Testis (tissue), 2 donors: ENCODE measurements at regions not wholly inside any gene's neighbourhood (a gene's known extent, or its start where the extent isn't known, plus 50 kb on each side); places are given as distances from the start of the nearest gene placed in this dataset.

Experiments used
- POLR2A ChIP-seq: fragments of 450-650 bp; IDR thresholded peaks from one replicate; pipeline ENCODE4 v1.6.1; 2017; ENCODE audit warnings: antibody characterized with exemption, mild to moderate bottlenecking, moderate library complexity
- TF ChIP-seq, protein P1 (sequence below), 3 experiments: fragments of 450-650 bp in 2 of 3; fragments of 200-600 bp in 1 of 3; sonication (generic) in 1 of 3; IDR thresholded peaks; one replicate each; pipeline ENCODE4 v1.5.1; 2016 to 2019; ENCODE audit warnings: antibody characterized with exemption in 3 of 3, mild to moderate bottlenecking in 2 of 3, moderate library complexity in 1 of 3

DNA sequence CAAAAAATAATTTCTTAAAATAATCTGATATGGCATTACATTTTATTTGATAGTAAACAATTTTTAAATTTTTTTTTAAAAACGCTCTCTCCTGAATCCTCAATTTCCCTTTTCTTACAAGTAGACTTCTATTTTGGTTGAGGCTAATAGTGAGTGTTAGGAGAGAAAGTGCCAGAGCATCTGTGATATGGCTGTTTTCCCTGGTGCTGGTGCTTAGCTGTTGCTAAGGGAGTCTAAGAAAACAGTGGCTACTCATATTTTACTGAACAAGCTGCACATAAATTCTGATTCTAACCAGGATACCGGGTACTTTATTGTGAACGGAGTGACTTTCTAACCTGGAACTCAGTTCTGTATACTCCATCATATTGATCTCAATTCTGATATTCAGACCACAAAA is 311.1 kb upstream of the KIAA1217 start:
- TF ChIP-seq, protein P1, sequence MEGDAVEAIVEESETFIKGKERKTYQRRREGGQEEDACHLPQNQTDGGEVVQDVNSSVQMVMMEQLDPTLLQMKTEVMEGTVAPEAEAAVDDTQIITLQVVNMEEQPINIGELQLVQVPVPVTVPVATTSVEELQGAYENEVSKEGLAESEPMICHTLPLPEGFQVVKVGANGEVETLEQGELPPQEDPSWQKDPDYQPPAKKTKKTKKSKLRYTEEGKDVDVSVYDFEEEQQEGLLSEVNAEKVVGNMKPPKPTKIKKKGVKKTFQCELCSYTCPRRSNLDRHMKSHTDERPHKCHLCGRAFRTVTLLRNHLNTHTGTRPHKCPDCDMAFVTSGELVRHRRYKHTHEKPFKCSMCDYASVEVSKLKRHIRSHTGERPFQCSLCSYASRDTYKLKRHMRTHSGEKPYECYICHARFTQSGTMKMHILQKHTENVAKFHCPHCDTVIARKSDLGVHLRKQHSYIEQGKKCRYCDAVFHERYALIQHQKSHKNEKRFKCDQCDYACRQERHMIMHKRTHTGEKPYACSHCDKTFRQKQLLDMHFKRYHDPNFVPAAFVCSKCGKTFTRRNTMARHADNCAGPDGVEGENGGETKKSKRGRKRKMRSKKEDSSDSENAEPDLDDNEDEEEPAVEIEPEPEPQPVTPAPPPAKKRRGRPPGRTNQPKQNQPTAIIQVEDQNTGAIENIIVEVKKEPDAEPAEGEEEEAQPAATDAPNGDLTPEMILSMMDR (IDR thresholded peaks at IDR 0.05): no peak
- no peak for TF ChIP-seq POLR2A
